ENCODE measurements at regions not wholly inside any gene's neighbourhood (a gene's known extent, or its start where the extent isn't known, plus 50 kb on each side); places are given as distances from the start of the nearest gene placed in this dataset.
"Not testable (repeated sequence)": the region's sequence is repeated elsewhere in the genome, so short reads cannot be mapped to it uniquely, and the experiment has no call there.

DNA sequence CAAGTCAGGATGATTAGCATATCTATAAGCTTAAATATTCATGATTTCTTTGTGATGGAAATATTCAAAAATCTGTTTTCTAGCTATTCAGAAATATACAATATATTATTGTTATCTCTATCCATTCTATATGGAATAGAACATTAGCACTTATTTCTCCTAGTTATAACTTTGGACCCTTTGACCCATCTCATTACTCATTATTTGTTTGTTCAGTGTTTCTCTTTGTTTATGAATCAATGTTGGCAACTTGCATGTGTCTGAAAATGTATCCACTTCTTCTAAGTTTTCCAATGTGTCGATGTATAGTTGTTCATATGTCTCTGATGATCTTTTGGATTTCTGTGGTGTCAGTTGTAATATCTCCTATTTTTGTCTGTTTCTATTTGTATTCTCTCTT is 1059.3 kb downstream of the CDH9 start:
- no peaks in the 10 kb centered on the region for H3K27me3 Mint-ChIP-seq
- H3K4me3 Mint-ChIP-seq, result no peak overlapping the region
- no peak for DNase-seq
- intact Hi-C loops (cut with micrococcal nuclease), result no loop called here
- H3K9me3 Mint-ChIP-seq, result no peaks in the 10 kb centered on the region
- no peaks in the 10 kb centered on the region for H3K4me1 Mint-ChIP-seq
- H3K36me3 Mint-ChIP-seq (ENCODE audit: low read depth), result no peaks in the 10 kb centered on the region
- no peak overlapping the region for H3K27ac Mint-ChIP-seq

DNA sequence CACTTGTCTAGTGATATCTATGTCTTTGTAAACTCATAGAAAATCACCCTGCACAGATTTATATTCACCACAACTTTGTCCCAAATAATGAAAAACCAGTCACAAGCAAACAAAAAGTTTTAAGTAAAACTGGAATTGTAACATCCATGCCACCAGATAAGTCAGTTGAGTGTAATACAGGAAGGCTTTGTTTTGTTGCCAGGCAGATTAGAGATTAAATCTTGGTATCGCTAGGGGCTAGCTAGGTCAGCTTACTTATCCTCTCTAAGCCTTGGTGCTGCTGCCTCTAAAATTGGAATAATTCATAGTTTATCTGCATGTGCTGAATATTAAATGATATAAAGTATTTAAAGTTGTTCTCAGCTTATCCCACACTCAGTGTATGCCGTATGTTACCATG is 1062.5 kb downstream of the CDH9 start:
- no peaks in the 10 kb centered on the region for H3K9me3 Mint-ChIP-seq
- H3K4me1 Mint-ChIP-seq, result no peaks in the 10 kb centered on the region
- no peaks in the 10 kb centered on the region for H3K27me3 Mint-ChIP-seq
- no peaks in the 10 kb centered on the region for H3K36me3 Mint-ChIP-seq (ENCODE audit: low read depth)
- no peak overlapping the region for H3K4me3 Mint-ChIP-seq
- H3K27ac Mint-ChIP-seq, result no peak overlapping the region
- DNase-seq, result no peak
- intact Hi-C loops (cut with micrococcal nuclease), result no loop called here

DNA sequence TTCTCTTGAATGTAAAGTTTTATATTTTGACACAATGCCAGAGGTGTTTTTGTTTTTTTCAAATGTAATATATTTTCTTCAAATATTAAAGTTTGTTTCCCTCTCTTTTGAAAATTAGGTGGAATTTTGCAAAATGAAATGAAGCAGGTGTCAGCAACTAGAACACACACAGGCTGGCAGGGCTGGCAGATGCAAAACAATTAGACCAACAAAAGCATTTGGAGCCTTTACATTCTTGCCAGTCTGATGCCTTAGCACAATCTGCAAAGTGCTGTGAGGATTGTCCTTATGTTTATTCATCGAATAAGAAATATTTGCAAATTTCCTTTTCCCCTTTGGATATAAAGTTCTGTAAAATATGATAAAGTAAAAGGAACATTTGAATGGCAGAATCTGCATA is 1063.9 kb downstream of the CDH9 start:
- H3K27ac Mint-ChIP-seq, result no peak overlapping the region
- DNase-seq, result no peak
- intact Hi-C loops (cut with micrococcal nuclease), result no loop called here
- no peaks in the 10 kb centered on the region for H3K4me1 Mint-ChIP-seq
- no peaks in the 10 kb centered on the region for H3K36me3 Mint-ChIP-seq (ENCODE audit: low read depth)
- no peaks in the 10 kb centered on the region for H3K9me3 Mint-ChIP-seq
- no peak overlapping the region for H3K4me3 Mint-ChIP-seq
- no peaks in the 10 kb centered on the region for H3K27me3 Mint-ChIP-seq

DNA sequence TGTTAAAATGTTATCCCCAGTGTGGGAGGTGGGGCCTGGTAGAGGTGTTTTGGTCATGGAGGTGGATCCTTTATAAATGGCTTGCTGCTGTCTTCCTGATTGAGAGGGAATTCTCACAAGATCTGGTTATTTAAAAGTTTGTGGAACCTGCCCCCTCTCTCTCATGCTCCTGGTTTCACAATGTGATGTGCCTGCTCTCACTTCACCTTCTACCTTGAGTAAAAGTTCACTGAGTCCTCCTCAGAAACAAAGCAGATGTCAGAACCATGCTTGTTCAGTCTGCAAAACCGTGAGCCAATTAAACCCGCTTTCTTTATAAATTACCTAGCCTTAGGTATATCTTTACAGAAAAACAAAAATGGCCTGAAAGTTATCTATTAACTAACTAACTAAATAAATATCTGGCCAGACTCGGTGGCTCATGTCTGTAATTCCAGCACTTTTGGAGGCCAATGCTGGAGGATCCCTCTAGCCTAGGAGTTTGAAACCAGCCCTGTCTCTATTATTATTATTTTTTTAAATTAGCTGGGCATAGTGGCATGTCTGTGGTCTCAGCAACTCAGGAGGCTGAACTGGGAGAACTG is 1067.4 kb downstream of the CDH9 start:
- intact Hi-C loops (cut with micrococcal nuclease), result no loop called here
- Mint-ChIP-seq H3K27me3 (no peaks in the 10 kb centered on the region), H3K9me3 (peaks cover 3% of the 10 kb centered on the region), H3K27ac (no peak overlapping the region), H3K36me3 (ENCODE audit: low read depth) (no peaks in the 10 kb centered on the region), H3K4me3 (no peak overlapping the region), H3K4me1 (no peaks in the 10 kb centered on the region)
- no peak for DNase-seq

DNA sequence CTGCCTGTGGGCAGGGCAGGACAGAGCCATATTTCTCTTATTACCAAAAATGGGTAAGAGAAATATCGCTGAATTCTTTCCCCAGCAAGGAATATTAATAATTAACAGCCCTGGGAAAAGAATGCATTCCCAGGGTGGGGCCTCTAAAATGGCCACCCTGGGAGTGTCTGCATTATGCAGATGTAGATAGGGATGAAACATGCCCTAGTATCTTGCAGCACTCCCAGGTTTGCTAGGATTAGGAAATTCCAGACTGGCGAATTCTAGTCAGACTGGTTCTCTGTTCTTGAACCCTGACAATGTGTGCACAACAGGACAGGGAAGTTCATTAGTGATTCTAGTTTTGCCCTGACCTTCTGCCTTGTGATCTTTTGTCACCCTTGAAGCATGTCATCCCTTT is 1069.3 kb downstream of the CDH9 start:
- H3K9me3 Mint-ChIP-seq; H3K36me3 Mint-ChIP-seq (ENCODE audit: low read depth); H3K27me3 Mint-ChIP-seq; H3K27ac Mint-ChIP-seq; H3K4me1 Mint-ChIP-seq; intact Hi-C loops (cut with micrococcal nuclease); DNase-seq; H3K4me3 Mint-ChIP-seq: not testable (repeated sequence)

DNA sequence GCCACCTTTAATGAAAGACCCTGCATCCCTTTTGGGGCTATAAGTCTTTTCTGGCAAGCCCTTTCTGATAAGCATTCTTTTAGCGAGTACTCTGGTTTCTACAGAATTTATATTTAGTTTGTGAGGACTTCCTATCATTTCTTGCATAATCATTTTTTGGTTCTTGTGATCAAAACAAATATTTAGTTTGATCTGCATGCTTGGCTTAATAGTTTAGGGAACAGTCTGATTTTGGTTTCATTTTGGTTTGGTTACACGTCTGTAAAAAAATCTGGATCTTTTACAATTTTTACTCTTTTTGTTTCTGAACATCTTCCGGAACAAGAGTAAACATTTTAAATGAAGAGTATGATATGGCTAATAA is 1074.4 kb downstream of the CDH9 start:
- Mint-ChIP-seq H3K27ac (no peak overlapping the region), H3K9me3 (peaks cover 7% of the 10 kb centered on the region), H3K36me3 (ENCODE audit: low read depth) (no peaks in the 10 kb centered on the region), H3K4me1 (no peaks in the 10 kb centered on the region), H3K4me3 (no peak overlapping the region), H3K27me3 (no peaks in the 10 kb centered on the region)
- no peak for DNase-seq
- intact Hi-C loops (cut with micrococcal nuclease), result no loop called here

DNA sequence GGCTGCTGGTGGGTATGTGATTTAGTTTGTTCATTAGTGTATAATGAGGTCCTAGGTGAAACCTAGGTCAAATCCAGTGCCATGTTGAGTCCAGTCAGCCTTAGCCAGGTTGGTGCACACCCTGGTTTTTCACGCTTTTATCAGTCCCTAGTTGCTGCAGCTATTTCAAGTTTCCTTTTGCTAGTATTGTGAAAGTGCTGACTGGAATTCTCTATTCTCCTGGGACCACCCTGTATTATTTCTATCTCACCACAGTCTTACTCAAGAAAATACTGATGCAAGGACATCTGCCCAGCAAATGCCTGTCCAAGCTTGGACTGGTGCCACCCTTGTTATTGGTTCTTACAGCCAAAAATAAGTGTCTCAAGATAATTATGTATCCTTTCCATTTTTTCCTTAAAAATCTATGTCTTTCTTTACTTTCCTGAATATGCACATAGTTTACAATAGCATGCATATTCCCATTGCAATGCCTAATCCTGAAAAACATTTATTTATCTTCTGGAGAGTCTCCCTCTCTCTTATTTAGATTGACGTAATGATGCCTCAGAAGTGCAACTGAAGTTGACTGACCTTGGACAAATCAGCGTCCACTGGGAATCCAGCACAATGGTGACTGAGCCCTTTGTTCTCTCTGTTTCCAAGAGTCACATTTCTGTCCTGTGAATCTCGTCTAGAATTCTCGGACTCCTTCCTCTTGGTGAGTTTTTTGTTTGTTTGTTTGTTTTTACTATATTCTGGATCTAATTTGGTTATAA is 1075.0 kb downstream of the CDH9 start:
- no peaks in the 10 kb centered on the region for H3K4me1 Mint-ChIP-seq
- H3K4me3 Mint-ChIP-seq, result no peak overlapping the region
- no peaks in the 10 kb centered on the region for H3K27me3 Mint-ChIP-seq
- no peaks in the 10 kb centered on the region for H3K36me3 Mint-ChIP-seq (ENCODE audit: low read depth)
- intact Hi-C loops (cut with micrococcal nuclease), result no loop called here
- no peak for DNase-seq
- H3K27ac Mint-ChIP-seq, result no peak overlapping the region
- H3K9me3 Mint-ChIP-seq, result peaks cover 4% of the 10 kb centered on the region

DNA sequence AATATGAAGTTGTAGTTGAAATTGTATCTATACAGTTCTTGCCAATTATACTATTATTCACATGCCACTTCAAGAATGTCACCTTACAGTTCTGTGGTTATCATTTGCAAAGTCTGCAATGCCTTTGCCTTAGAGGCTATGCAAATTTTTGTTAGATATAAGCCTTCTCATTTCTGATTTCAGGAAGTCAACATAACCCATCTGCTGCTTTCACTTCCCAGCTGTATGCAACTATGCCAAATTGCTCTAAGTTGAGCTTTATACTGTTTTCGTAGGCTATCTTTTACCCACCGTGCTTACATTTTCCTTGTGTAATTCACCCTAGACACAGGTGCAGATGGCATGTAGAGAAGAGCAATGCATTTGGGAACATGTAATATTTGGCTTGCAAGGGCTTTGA is 1083.0 kb downstream of the CDH9 start:
- DNase-seq, result no peak
- no peaks in the 10 kb centered on the region for H3K9me3 Mint-ChIP-seq
- H3K36me3 Mint-ChIP-seq (ENCODE audit: low read depth), result no peaks in the 10 kb centered on the region
- no peak overlapping the region for H3K27ac Mint-ChIP-seq
- no peaks in the 10 kb centered on the region for H3K27me3 Mint-ChIP-seq
- intact Hi-C loops (cut with micrococcal nuclease), result no loop called here
- H3K4me3 Mint-ChIP-seq, result no peak overlapping the region
- no peaks in the 10 kb centered on the region for H3K4me1 Mint-ChIP-seq

DNA sequence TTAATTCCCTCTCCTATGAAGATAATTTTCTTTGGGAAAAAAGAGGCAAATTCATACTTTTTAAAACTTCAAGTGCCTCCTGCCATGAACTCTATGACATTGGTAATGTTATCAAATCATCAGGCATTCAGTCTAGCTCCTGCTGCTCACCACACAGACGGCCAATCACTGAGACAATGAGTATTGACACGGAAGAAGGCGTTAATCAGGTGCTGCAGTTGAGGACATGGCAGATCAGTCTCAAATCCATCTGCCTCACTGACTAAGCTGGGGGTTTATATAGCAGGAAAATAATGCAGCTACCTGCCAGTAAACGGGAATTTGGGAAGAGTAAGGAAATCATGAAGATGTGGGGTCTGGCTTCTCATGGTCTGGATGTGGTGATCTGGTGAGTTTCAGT is 1087.7 kb downstream of the CDH9 start:
- DNase-seq, result no peak
- Mint-ChIP-seq H3K27me3 (no peaks in the 10 kb centered on the region), H3K27ac (no peak overlapping the region), H3K4me3 (no peak overlapping the region), H3K36me3 (ENCODE audit: low read depth) (no peaks in the 10 kb centered on the region), H3K4me1 (no peaks in the 10 kb centered on the region), H3K9me3 (no peaks in the 10 kb centered on the region)
- intact Hi-C loops (cut with micrococcal nuclease), result no loop called here

DNA sequence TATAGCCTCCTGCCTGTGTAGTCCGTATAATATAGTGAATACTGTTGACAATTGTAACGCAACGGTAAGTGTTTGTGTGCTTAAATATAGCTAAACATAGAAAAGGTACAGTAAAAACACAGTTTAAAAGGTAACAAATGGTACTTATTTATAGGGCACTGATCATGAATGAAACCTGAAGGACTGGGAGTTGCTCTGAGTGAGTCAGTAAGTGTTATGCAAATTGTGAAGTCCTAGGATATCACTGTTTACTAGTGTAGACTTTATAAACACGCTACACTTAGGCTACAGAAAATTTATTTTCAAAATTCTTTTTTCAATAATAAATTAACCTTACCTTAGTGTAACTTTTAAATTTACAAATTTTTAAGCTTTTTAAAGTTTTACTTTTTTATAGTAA is 1090.1 kb downstream of the CDH9 start:
- Mint-ChIP-seq H3K27ac (no peak overlapping the region), H3K36me3 (ENCODE audit: low read depth) (no peaks in the 10 kb centered on the region), H3K4me3 (no peak overlapping the region), H3K4me1 (no peaks in the 10 kb centered on the region), H3K27me3 (no peaks in the 10 kb centered on the region), H3K9me3 (peaks cover 3% of the 10 kb centered on the region)
- no peak for DNase-seq
- intact Hi-C loops (cut with micrococcal nuclease), result no loop called here

DNA sequence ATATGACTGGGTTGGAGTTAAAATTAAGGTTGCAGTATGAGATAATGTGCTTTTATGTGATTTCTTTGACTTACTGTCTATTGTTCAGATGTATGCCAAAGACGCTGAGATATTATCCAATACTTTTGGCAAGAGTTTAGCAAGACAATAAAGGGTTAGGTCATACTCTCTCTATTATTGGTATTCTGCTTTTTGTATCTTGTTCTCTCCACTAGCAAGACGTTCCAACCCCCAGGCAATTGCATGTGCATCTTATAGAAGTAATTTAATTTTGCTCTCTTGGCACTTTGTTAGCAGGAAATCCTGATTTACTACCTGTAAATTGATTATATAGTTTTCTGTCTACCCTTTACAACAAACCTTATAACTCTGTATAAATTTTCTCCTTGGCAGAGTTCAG is 1093.6 kb downstream of the CDH9 start:
- Mint-ChIP-seq H3K4me3 (no peak overlapping the region), H3K27ac (no peak overlapping the region), H3K27me3 (no peaks in the 10 kb centered on the region), H3K4me1 (no peaks in the 10 kb centered on the region), H3K36me3 (ENCODE audit: low read depth) (no peaks in the 10 kb centered on the region), H3K9me3 (peaks cover 3% of the 10 kb centered on the region)
- intact Hi-C loops (cut with micrococcal nuclease), result no loop called here
- DNase-seq, result no peak

DNA sequence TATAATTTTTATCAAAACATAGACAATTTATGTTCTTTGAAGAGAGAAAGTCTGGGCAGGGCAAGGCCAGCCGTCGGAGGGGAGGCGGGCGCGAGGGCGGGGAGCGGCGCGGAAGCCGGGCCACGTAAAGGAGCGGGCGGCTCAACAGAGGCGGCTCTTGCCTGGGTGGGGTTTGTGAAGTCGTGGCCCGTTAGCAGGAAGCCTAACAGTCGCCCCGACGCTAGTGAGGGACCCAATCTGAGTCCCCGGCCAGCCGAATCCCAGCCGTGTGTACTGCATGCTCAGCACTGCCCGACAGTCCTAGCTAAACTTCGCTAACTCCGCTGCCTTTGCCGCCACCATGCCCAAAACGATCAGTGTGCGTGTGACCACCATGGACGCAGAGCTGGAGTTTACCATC is 1129.2 kb downstream of the CDH9 start:
- no peak for DNase-seq
- Mint-ChIP-seq H3K27ac (no peak overlapping the region), H3K9me3 (peaks cover 9% of the 10 kb centered on the region), H3K4me3 (no peak overlapping the region), H3K4me1 (no peaks in the 10 kb centered on the region), H3K27me3 (no peaks in the 10 kb centered on the region), H3K36me3 (ENCODE audit: low read depth) (no peaks in the 10 kb centered on the region)
- intact Hi-C loops (cut with micrococcal nuclease), result no loop called here

DNA sequence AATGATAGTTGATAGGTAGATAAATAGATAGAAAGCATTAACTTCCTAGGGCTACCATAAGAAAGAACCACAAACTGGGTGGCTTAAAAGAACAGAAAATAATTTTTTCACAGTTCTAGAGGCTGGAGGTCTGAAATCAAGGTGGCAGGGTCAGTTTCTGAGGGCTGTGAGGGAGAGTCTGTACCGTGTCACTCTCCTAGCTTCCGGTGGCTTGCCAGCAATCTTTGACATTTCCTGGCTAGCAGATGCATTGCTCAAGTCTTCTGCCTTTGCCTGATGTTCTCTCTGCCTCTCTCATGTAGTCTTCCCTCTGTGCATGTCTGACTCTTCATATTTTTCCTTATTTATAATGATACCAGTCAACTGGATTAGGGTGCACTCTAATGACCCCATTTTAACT is 1132.7 kb downstream of the CDH9 start:
- Mint-ChIP-seq H3K9me3 (peaks cover 4% of the 10 kb centered on the region), H3K27ac (no peak overlapping the region), H3K27me3 (no peaks in the 10 kb centered on the region), H3K4me3 (no peak overlapping the region), H3K36me3 (ENCODE audit: low read depth) (no peaks in the 10 kb centered on the region), H3K4me1 (no peaks in the 10 kb centered on the region)
- intact Hi-C loops (cut with micrococcal nuclease), result no loop called here
- DNase-seq, result no peak

DNA sequence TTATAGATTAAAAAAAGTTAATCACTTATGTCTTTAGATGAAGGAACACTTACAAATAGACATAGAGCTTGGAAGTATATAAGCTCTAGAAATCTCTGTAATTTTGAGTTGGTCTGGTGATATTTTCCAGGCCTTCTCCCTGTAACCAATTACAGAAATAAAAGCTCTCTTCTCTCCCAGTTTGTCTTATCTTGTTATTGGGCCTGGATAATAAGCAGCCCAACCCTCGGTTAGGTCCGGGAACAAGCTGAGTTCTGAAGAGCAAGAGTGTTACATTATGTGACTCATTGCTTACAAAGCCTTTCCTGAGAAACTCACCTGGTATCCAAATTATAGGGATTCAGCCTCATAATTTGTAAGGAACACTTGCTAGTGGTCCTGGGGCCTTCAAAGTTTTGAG is 1146.2 kb downstream of the CDH9 start:
- Mint-ChIP-seq H3K27me3 (no peaks in the 10 kb centered on the region), H3K36me3 (ENCODE audit: low read depth) (no peaks in the 10 kb centered on the region), H3K4me1 (no peaks in the 10 kb centered on the region), H3K9me3 (peaks cover 8% of the 10 kb centered on the region), H3K4me3 (no peak overlapping the region), H3K27ac (no peak overlapping the region)
- DNase-seq, result no peak
- intact Hi-C loops (cut with micrococcal nuclease), result no loop called here

DNA sequence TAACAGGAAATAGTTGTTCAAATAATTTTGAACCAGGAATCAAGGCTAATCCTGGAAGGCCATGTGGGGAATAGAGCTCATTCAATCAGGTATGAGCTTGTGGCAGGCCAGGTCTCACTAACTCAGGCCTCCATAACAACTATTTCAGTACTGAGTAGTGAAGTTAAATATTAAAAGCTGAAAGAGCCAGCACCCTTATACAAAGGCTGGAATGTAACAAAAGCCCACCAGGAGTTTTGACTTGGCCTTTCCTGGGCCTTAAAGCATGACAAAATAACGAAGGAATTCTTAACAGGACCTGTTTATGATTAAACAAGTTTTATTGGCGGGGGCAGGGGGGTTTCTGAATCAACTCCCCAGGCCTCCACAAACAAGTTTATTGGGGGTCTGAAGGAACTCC is 1146.7 kb downstream of the CDH9 start:
- Mint-ChIP-seq H3K4me3 (no peak overlapping the region), H3K27ac (no peak overlapping the region), H3K36me3 (ENCODE audit: low read depth) (no peaks in the 10 kb centered on the region), H3K27me3 (no peaks in the 10 kb centered on the region), H3K9me3 (peaks cover 11% of the 10 kb centered on the region), H3K4me1 (no peaks in the 10 kb centered on the region)
- intact Hi-C loops (cut with micrococcal nuclease), result no loop called here
- DNase-seq, result no peak
